PFSK-1 (cell line): ENCODE measurements at regions not wholly inside any gene's neighbourhood (a gene's known extent, or its start where the extent isn't known, plus 50 kb on each side); places are given as distances from the start of the nearest gene placed in this dataset.

Source experiments
- REST ChIP-seq, 2 experiments: IDR thresholded peaks; 2 replicates each; pipeline versions ENCODE4 v1.6.1 to v1.8.0; 2011 to 2012; ENCODE audit warnings: low read depth in 2 of 2, low read length in 2 of 2, control low read depth in 1 of 2, inconsistent platforms in 1 of 2, mild to moderate bottlenecking in 1 of 2, moderate library complexity in 1 of 2; ENCODE audit not compliant: insufficient read depth in 1 of 2
- SIN3A ChIP-seq: IDR thresholded peaks from 2 replicates; pipeline ENCODE4 v1.6.1; 2012; ENCODE audit warnings: mild to moderate bottlenecking, low read length, moderate library complexity, borderline replicate concordance; ENCODE audit not compliant: insufficient read depth

GRCh38 chr6:16993396-16993795 lies 108.5 kb upstream of the STMND1 start:
- TF ChIP-seq REST (IDR thresholded peaks at IDR 0.05; ENCODE audit: insufficient read depth in 1 of 2, low read depth in 2 of 2, low read length in 2 of 2) (no peak), SIN3A (no peak)
